ENCODE measurements at regions not wholly inside any gene's neighbourhood (a gene's known extent, or its start where the extent isn't known, plus 50 kb on each side); places are given as distances from the start of the nearest gene placed in this dataset.
"Not testable (repeated sequence)": the region's sequence is repeated elsewhere in the genome, so short reads cannot be mapped to it uniquely, and the experiment has no call there.

- DNase-seq (ENCODE audit: low spot score): no peak
Observed at GRCh38 chr18:14936313-14936712, 188.3 kb downstream of the ANKRD30B start.

- DNase-seq (ENCODE audit: low spot score): no peak
Observed at GRCh38 chr18:14937271-14937670, 189.3 kb downstream of the ANKRD30B start.

GRCh38 chr18:14939141-14939540, 191.2 kb downstream of the ANKRD30B start:
- DNase-seq (ENCODE audit: low spot score): no peak

- DNase-seq (ENCODE audit: low spot score): not testable (repeated sequence)
Observed at GRCh38 chr18:14940106-14940505, 192.1 kb downstream of the ANKRD30B start.

GRCh38 chr18:14940735-14941134, 192.8 kb downstream of the ANKRD30B start:
- DNase-seq (ENCODE audit: low spot score): no peak

- DNase-seq (ENCODE audit: low spot score): no peak
Observed at GRCh38 chr18:14941256-14941655, 193.3 kb downstream of the ANKRD30B start.

GRCh38 chr18:14941792-14942191, 193.8 kb downstream of the ANKRD30B start:
- no peak for DNase-seq (ENCODE audit: low spot score)

- no peak for DNase-seq (ENCODE audit: low spot score)
Observed at GRCh38 chr18:14942275-14942674, 194.3 kb downstream of the ANKRD30B start.

GRCh38 chr18:14943486-14943885, 195.5 kb downstream of the ANKRD30B start:
- no peak for DNase-seq (ENCODE audit: low spot score)

- no peak for DNase-seq (ENCODE audit: low spot score)
Observed at GRCh38 chr18:14943967-14944636, 196.1 kb downstream of the ANKRD30B start.

- DNase-seq (ENCODE audit: low spot score): no peak
Observed at GRCh38 chr18:14944838-14945237, 196.9 kb downstream of the ANKRD30B start.

- DNase-seq (ENCODE audit: low spot score): no peak
Observed at GRCh38 chr18:14945286-14945685, 197.3 kb downstream of the ANKRD30B start.

GRCh38 chr18:14945984-14946383, 198.0 kb downstream of the ANKRD30B start:
- peak; percentile 17 for DNase-seq (ENCODE audit: low spot score)

- DNase-seq (ENCODE audit: low spot score): not testable (repeated sequence)
Observed at GRCh38 chr18:14946741-14947470, 198.9 kb downstream of the ANKRD30B start.

GRCh38 chr18:14947482-14948162, 199.7 kb downstream of the ANKRD30B start:
- DNase-seq (ENCODE audit: low spot score): no peak

- no peak for DNase-seq (ENCODE audit: low spot score)
Observed at GRCh38 chr18:14948163-14948540, 200.2 kb downstream of the ANKRD30B start.

- DNase-seq (ENCODE audit: low spot score): peak; percentile 19
Observed at GRCh38 chr18:14949800-14950664, 202.1 kb downstream of the ANKRD30B start.

GRCh38 chr18:14952444-14953077, 204.6 kb downstream of the ANKRD30B start:
- not testable (repeated sequence) for DNase-seq (ENCODE audit: low spot score)

GRCh38 chr18:14958701-14959100, 210.7 kb downstream of the ANKRD30B start:
- no peak for DNase-seq (ENCODE audit: low spot score)

GRCh38 chr18:14959550-14959949, 211.6 kb downstream of the ANKRD30B start:
- no peak for DNase-seq (ENCODE audit: low spot score)

GRCh38 chr18:14961991-14962390, 214.0 kb downstream of the ANKRD30B start:
- no peak for DNase-seq (ENCODE audit: low spot score)

- no peak for DNase-seq (ENCODE audit: low spot score)
Observed at GRCh38 chr18:14962626-14963025, 214.7 kb downstream of the ANKRD30B start.
